ENCODE measurements at regions not wholly inside any gene's neighbourhood (a gene's known extent, or its start where the extent isn't known, plus 50 kb on each side); places are given as distances from the start of the nearest gene placed in this dataset.
"Not testable (repeated sequence)": the region's sequence is repeated elsewhere in the genome, so short reads cannot be mapped to it uniquely, and the experiment has no call there.

GRCh38 chr5:12109075-12109688 lies 204.9 kb upstream of the CTNND2 start:
- no peak for DNase-seq (ENCODE audit: low read depth in 1 of 2, low spot score in 1 of 2)
- no peak for TF ChIP-seq JUND (IDR thresholded peaks at IDR 0.05; ENCODE audit: low read depth)
- in situ Hi-C loops (cut with HindIII; ENCODE audit: low pct_unique_long_range_greater_than_20kb, low sequenced_read_pairs), result no loop called here

GRCh38 chr5:12102151-12102550 lies 197.9 kb upstream of the CTNND2 start:
- in situ Hi-C loops (cut with HindIII; ENCODE audit: low pct_unique_long_range_greater_than_20kb, low sequenced_read_pairs), result no loop called here
- TF ChIP-seq JUND (IDR thresholded peaks at IDR 0.05; ENCODE audit: low read depth), result no peak
- no peak for DNase-seq (ENCODE audit: low read depth in 1 of 2, low spot score in 1 of 2)

- DNase-seq (ENCODE audit: low read depth in 1 of 2, low spot score in 1 of 2), result no peak
- in situ Hi-C loops (cut with HindIII; ENCODE audit: low pct_unique_long_range_greater_than_20kb, low sequenced_read_pairs), result no loop called here
- no peak for TF ChIP-seq JUND (IDR thresholded peaks at IDR 0.05; ENCODE audit: low read depth)
Observed at GRCh38 chr5:12100542-12100941, 196.3 kb upstream of the CTNND2 start.

- in situ Hi-C loops (cut with HindIII; ENCODE audit: low pct_unique_long_range_greater_than_20kb, low sequenced_read_pairs), result no loop called here
- TF ChIP-seq JUND (IDR thresholded peaks at IDR 0.05; ENCODE audit: low read depth), result no peak
- no peak for DNase-seq (ENCODE audit: low read depth in 1 of 2, low spot score in 1 of 2)
Observed at GRCh38 chr5:12099296-12099695, 195.1 kb upstream of the CTNND2 start.

GRCh38 chr5:12095808-12096281 lies 191.6 kb upstream of the CTNND2 start:
- DNase-seq (ENCODE audit: low read depth in 1 of 2, low spot score in 1 of 2), result no peak
- in situ Hi-C loops (cut with HindIII; ENCODE audit: low pct_unique_long_range_greater_than_20kb, low sequenced_read_pairs), result no loop called here
- TF ChIP-seq JUND (IDR thresholded peaks at IDR 0.05; ENCODE audit: low read depth), result no peak

- no peak for TF ChIP-seq JUND (IDR thresholded peaks at IDR 0.05; ENCODE audit: low read depth)
- no peak for DNase-seq (ENCODE audit: low read depth in 1 of 2, low spot score in 1 of 2)
- in situ Hi-C loops (cut with HindIII; ENCODE audit: low pct_unique_long_range_greater_than_20kb, low sequenced_read_pairs), result no loop called here
Observed at GRCh38 chr5:12093586-12093985, 189.3 kb upstream of the CTNND2 start.

GRCh38 chr5:12080761-12081160 lies 176.5 kb upstream of the CTNND2 start:
- DNase-seq (ENCODE audit: low read depth in 1 of 2, low spot score in 1 of 2), result no peak
- TF ChIP-seq JUND (IDR thresholded peaks at IDR 0.05; ENCODE audit: low read depth), result no peak
- in situ Hi-C loops (cut with HindIII; ENCODE audit: low pct_unique_long_range_greater_than_20kb, low sequenced_read_pairs), result no loop called here

- in situ Hi-C loops (cut with HindIII; ENCODE audit: low pct_unique_long_range_greater_than_20kb, low sequenced_read_pairs); DNase-seq (ENCODE audit: low read depth in 1 of 2, low spot score in 1 of 2): not testable (repeated sequence)
Observed at GRCh38 chr5:12078286-12078685, 174.0 kb upstream of the CTNND2 start.

GRCh38 chr5:12073426-12073825 lies 169.2 kb upstream of the CTNND2 start:
- TF ChIP-seq JUND (IDR thresholded peaks at IDR 0.05; ENCODE audit: low read depth), result no peak
- no peak for DNase-seq (ENCODE audit: low read depth in 1 of 2, low spot score in 1 of 2)
- in situ Hi-C loops (cut with HindIII; ENCODE audit: low pct_unique_long_range_greater_than_20kb, low sequenced_read_pairs), result no loop called here

GRCh38 chr5:12072441-12072840 lies 168.2 kb upstream of the CTNND2 start:
- in situ Hi-C loops (cut with HindIII; ENCODE audit: low pct_unique_long_range_greater_than_20kb, low sequenced_read_pairs), result no loop called here
- no peak for TF ChIP-seq JUND (IDR thresholded peaks at IDR 0.05; ENCODE audit: low read depth)
- no peak for DNase-seq (ENCODE audit: low read depth in 1 of 2, low spot score in 1 of 2)

GRCh38 chr5:12071455-12071854 lies 167.2 kb upstream of the CTNND2 start:
- in situ Hi-C loops (cut with HindIII; ENCODE audit: low pct_unique_long_range_greater_than_20kb, low sequenced_read_pairs), result no loop called here
- no peak for TF ChIP-seq JUND (IDR thresholded peaks at IDR 0.05; ENCODE audit: low read depth)
- no peak for DNase-seq (ENCODE audit: low read depth in 1 of 2, low spot score in 1 of 2)

GRCh38 chr5:12023614-12024241 lies 119.5 kb upstream of the CTNND2 start:
- peak in 1 of 2 experiments; percentile 66 for DNase-seq (ENCODE audit: low read depth in 1 of 2, low spot score in 1 of 2)
- TF ChIP-seq JUND (IDR thresholded peaks at IDR 0.05; ENCODE audit: low read depth), result no peak
- in situ Hi-C loops (cut with HindIII; ENCODE audit: low pct_unique_long_range_greater_than_20kb, low sequenced_read_pairs), result no loop called here

GRCh38 chr5:12022444-12022843 lies 118.2 kb upstream of the CTNND2 start:
- in situ Hi-C loops (cut with HindIII; ENCODE audit: low pct_unique_long_range_greater_than_20kb, low sequenced_read_pairs), result no loop called here
- no peak for TF ChIP-seq JUND (IDR thresholded peaks at IDR 0.05; ENCODE audit: low read depth)
- DNase-seq (ENCODE audit: low read depth in 1 of 2, low spot score in 1 of 2), result no peak

GRCh38 chr5:12019306-12019705 lies 115.1 kb upstream of the CTNND2 start:
- no peak for TF ChIP-seq JUND (IDR thresholded peaks at IDR 0.05; ENCODE audit: low read depth)
- DNase-seq (ENCODE audit: low read depth in 1 of 2, low spot score in 1 of 2), result no peak
- in situ Hi-C loops (cut with HindIII; ENCODE audit: low pct_unique_long_range_greater_than_20kb, low sequenced_read_pairs), result no loop called here

Measured in T47D (cell line).